Fibroblast of pulmonary artery (primary cell): ENCODE measurements at regions not wholly inside any gene's neighbourhood (a gene's known extent, or its start where the extent isn't known, plus 50 kb on each side); places are given as distances from the start of the nearest gene placed in this dataset.

Experiments
- DNase-seq: peaks from one replicate; pipeline ENCODE4 v3.0.0-alpha.2; 2010; ENCODE audit warnings: low read depth
- H3K4me3 ChIP-seq: replicated peaks from 2 replicates; pipeline ENCODE4 v1.5.1; 2011; ENCODE audit warnings: low read depth, mild to moderate bottlenecking, control low read depth, low read length, moderate library complexity
- TF ChIP-seq, protein P1 (sequence below): IDR thresholded peaks from 2 replicates; pipeline ENCODE4 v1.5.1; 2011; ENCODE audit warnings: mild to moderate bottlenecking, control low read depth, low read length, inconsistent platforms; ENCODE audit errors: missing control alignments

- TF ChIP-seq, protein P1, sequence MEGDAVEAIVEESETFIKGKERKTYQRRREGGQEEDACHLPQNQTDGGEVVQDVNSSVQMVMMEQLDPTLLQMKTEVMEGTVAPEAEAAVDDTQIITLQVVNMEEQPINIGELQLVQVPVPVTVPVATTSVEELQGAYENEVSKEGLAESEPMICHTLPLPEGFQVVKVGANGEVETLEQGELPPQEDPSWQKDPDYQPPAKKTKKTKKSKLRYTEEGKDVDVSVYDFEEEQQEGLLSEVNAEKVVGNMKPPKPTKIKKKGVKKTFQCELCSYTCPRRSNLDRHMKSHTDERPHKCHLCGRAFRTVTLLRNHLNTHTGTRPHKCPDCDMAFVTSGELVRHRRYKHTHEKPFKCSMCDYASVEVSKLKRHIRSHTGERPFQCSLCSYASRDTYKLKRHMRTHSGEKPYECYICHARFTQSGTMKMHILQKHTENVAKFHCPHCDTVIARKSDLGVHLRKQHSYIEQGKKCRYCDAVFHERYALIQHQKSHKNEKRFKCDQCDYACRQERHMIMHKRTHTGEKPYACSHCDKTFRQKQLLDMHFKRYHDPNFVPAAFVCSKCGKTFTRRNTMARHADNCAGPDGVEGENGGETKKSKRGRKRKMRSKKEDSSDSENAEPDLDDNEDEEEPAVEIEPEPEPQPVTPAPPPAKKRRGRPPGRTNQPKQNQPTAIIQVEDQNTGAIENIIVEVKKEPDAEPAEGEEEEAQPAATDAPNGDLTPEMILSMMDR: no peak
- H3K4me3 ChIP-seq: no peak overlapping the region
- no peak for DNase-seq
These were observed 109.0 kb downstream of the OLFM1 start for GRCh38 chr9:135196474-135196873.

- no peak for DNase-seq
- TF ChIP-seq, protein P1: no peak
- H3K4me3 ChIP-seq: no peak overlapping the region
These were observed 110.7 kb downstream of the OLFM1 start for GRCh38 chr9:135198144-135198543.

GRCh38 chr9:135198586-135199285, 111.3 kb downstream of the OLFM1 start:
- TF ChIP-seq, protein P1: no peak
- DNase-seq: no peak
- H3K4me3 ChIP-seq: no peak overlapping the region

GRCh38 chr9:135199489-135199888, 112.0 kb downstream of the OLFM1 start:
- H3K4me3 ChIP-seq: no peak overlapping the region
- TF ChIP-seq, protein P1: no peak
- no peak for DNase-seq

GRCh38 chr9:135201711-135202110, 114.2 kb downstream of the OLFM1 start:
- TF ChIP-seq, protein P1: no peak
- no peak for DNase-seq
- H3K4me3 ChIP-seq: no peak overlapping the region

DNA sequence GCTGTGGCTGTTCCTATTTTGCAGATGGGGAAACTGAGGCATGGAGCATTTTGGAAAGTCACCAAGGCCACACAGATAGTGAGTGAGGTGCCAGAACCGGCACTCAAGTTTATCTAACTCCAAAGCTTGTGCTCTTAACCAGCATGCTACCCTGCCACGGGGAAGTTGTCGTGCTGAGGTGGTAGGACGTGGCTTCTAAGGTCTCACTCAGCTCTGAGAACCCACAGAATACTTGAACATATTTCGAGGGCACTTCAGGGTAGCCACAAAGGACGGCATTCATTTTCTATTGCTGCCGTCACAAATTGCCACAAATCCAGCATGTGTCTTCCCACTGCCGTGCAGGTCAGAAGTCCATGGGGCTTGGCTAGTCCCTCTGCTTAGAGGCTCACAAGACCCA, 116.7 kb downstream of the OLFM1 start:
- H3K4me3 ChIP-seq: no peak overlapping the region
- no peak for DNase-seq
- TF ChIP-seq, protein P1: no peak

DNA sequence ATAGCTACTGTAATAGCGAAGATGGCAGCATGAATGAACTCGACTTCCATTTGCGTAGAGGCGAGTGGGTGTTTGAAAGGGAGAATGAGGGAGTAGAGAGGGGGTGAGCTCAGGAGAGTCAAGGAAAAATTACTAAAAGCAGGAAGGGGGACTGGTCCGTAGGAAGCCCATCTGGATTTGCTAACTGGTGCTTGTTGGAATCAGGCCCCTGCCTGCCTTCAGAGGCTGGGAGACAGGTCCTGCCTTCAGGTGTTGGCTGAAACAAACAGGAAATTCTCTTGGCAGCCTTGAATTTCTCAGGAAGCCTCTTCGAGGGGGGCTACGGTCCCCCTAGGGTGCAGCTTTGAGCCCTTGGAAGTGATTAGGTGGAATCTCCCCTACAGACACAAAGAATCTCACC, 121.7 kb downstream of the OLFM1 start:
- TF ChIP-seq, protein P1: no peak
- no peak overlapping the region for H3K4me3 ChIP-seq
- DNase-seq: no peak
